Activated naive CD8-positive, alpha-beta T cell treated with anti-CD3 and anti-CD28 coated beads, Interleukin-2, amount 50 U/mL, for 24 hours (primary cell): ENCODE measurements at regions not wholly inside any gene's neighbourhood (a gene's known extent, or its start where the extent isn't known, plus 50 kb on each side); places are given as distances from the start of the nearest gene placed in this dataset.
"Not testable (repeated sequence)": the region's sequence is repeated elsewhere in the genome, so short reads cannot be mapped to it uniquely, and the experiment has no call there.

Experiments used
- ATAC-seq: fragments of 150-1000 bp; cut with Tn5 transposase; one replicate; pipeline ENCODE4 v1.10.0; 2021
- DNase-seq: peaks from one replicate; pipeline ENCODE4 v3.0.0; 2021
- H3K27ac Mint-ChIP-seq: one replicate; pipeline ENCODE4 v1.8.0; 2021; ENCODE audit warnings: mild to moderate bottlenecking, mixed read lengths
- H3K27me3 Mint-ChIP-seq: one replicate; pipeline ENCODE4 v1.8.0; 2021; ENCODE audit warnings: mixed read lengths
- H3K36me3 Mint-ChIP-seq: one replicate; pipeline ENCODE4 v1.8.0; 2021; ENCODE audit warnings: low read depth, mixed read lengths
- H3K4me1 Mint-ChIP-seq: one replicate; pipeline ENCODE4 v1.8.0; 2021; ENCODE audit warnings: mixed read lengths
- H3K4me3 Mint-ChIP-seq: one replicate; pipeline ENCODE4 v1.8.0; 2021; ENCODE audit warnings: mild to moderate bottlenecking, moderate library complexity, mixed read lengths
- H3K9me3 Mint-ChIP-seq: one replicate; pipeline ENCODE4 v1.8.0; 2021; ENCODE audit warnings: mixed read lengths

GRCh38 chr6:154637392-154637791 is 95.8 kb upstream of the SCAF8 start:
- Mint-ChIP-seq H3K36me3 (no peaks in the 10 kb centered on the region), H3K4me3 (no peak overlapping the region), H3K27ac (no peak overlapping the region), H3K4me1 (no peaks in the 10 kb centered on the region), H3K9me3 (peaks cover 3% of the 10 kb centered on the region), H3K27me3 (peaks cover 12% of the 10 kb centered on the region)
- DNase-seq (no peak), ATAC-seq (no peak)

GRCh38 chr6:154638369-154638768 is 94.8 kb upstream of the SCAF8 start:
- H3K4me3 Mint-ChIP-seq: no peak overlapping the region
- H3K9me3 Mint-ChIP-seq: peaks cover 3% of the 10 kb centered on the region
- H3K36me3 Mint-ChIP-seq: no peaks in the 10 kb centered on the region
- ATAC-seq (no peak), DNase-seq (no peak)
- peaks cover 10% of the 10 kb centered on the region for H3K27me3 Mint-ChIP-seq
- no peaks in the 10 kb centered on the region for H3K4me1 Mint-ChIP-seq
- H3K27ac Mint-ChIP-seq: no peak overlapping the region

- H3K4me1 Mint-ChIP-seq, H3K27ac Mint-ChIP-seq, ATAC-seq: not testable (repeated sequence)
Observed at GRCh38 chr6:154639196-154639595, 94.0 kb upstream of the SCAF8 start.

GRCh38 chr6:154648188-154648887 is 84.9 kb upstream of the SCAF8 start:
- H3K9me3 Mint-ChIP-seq: peaks cover 5% of the 10 kb centered on the region
- no peak overlapping the region for H3K4me3 Mint-ChIP-seq
- DNase-seq (no peak), ATAC-seq (no peak)
- H3K27ac Mint-ChIP-seq: no peak overlapping the region
- H3K4me1 Mint-ChIP-seq: no peaks in the 10 kb centered on the region
- peaks cover 8% of the 10 kb centered on the region for H3K27me3 Mint-ChIP-seq
- H3K36me3 Mint-ChIP-seq: no peaks in the 10 kb centered on the region

More at GRCh38 chr6:154639196-154639595, 94.0 kb upstream of the SCAF8 start:
- not testable (repeated sequence) for DNase-seq, H3K36me3 Mint-ChIP-seq, H3K4me3 Mint-ChIP-seq, H3K27me3 Mint-ChIP-seq, H3K9me3 Mint-ChIP-seq

- DNase-seq (no peak), ATAC-seq (no peak)
- H3K4me1 Mint-ChIP-seq: no peaks in the 10 kb centered on the region
- no peaks in the 10 kb centered on the region for H3K36me3 Mint-ChIP-seq
- H3K27me3 Mint-ChIP-seq: peaks cover 5% of the 10 kb centered on the region
- peaks cover 5% of the 10 kb centered on the region for H3K9me3 Mint-ChIP-seq
- H3K27ac Mint-ChIP-seq: no peak overlapping the region
- H3K4me3 Mint-ChIP-seq: no peak overlapping the region
Observed at GRCh38 chr6:154648888-154649205, 84.4 kb upstream of the SCAF8 start.

- peaks cover 5% of the 10 kb centered on the region for H3K9me3 Mint-ChIP-seq
- no peaks in the 10 kb centered on the region for H3K36me3 Mint-ChIP-seq
- ATAC-seq (no peak), DNase-seq (no peak)
- H3K27ac Mint-ChIP-seq: no peak overlapping the region
- H3K27me3 Mint-ChIP-seq: peaks cover 5% of the 10 kb centered on the region
- H3K4me1 Mint-ChIP-seq: no peaks in the 10 kb centered on the region
- H3K4me3 Mint-ChIP-seq: no peak overlapping the region
Observed at GRCh38 chr6:154649721-154650120, 83.5 kb upstream of the SCAF8 start.

GRCh38 chr6:154650351-154650750 is 82.9 kb upstream of the SCAF8 start:
- DNase-seq: no peak
- Mint-ChIP-seq H3K4me3 (no peak overlapping the region), H3K36me3 (no peaks in the 10 kb centered on the region), H3K9me3 (peaks cover 5% of the 10 kb centered on the region), H3K27ac (no peak overlapping the region), H3K27me3 (peaks cover 5% of the 10 kb centered on the region), H3K4me1 (no peaks in the 10 kb centered on the region)
- ATAC-seq: no peak

GRCh38 chr6:154651656-154652055 is 81.6 kb upstream of the SCAF8 start:
- Mint-ChIP-seq H3K9me3 (peaks cover 5% of the 10 kb centered on the region), H3K27me3 (peaks cover 5% of the 10 kb centered on the region), H3K4me1 (no peaks in the 10 kb centered on the region), H3K36me3 (no peaks in the 10 kb centered on the region), H3K4me3 (no peak overlapping the region), H3K27ac (no peak overlapping the region)
- no peak for DNase-seq
- no peak for ATAC-seq

GRCh38 chr6:154653385-154653784 is 79.8 kb upstream of the SCAF8 start:
- H3K27ac Mint-ChIP-seq: no peak overlapping the region
- H3K4me3 Mint-ChIP-seq: no peak overlapping the region
- DNase-seq (no peak), ATAC-seq (no peak)
- no peaks in the 10 kb centered on the region for H3K36me3 Mint-ChIP-seq
- H3K4me1 Mint-ChIP-seq: no peaks in the 10 kb centered on the region
- peaks cover 5% of the 10 kb centered on the region for H3K27me3 Mint-ChIP-seq
- peaks cover 5% of the 10 kb centered on the region for H3K9me3 Mint-ChIP-seq

- ATAC-seq (no peak), DNase-seq (no peak)
- H3K36me3 Mint-ChIP-seq: no peaks in the 10 kb centered on the region
- no peaks in the 10 kb centered on the region for H3K4me1 Mint-ChIP-seq
- peaks cover 5% of the 10 kb centered on the region for H3K9me3 Mint-ChIP-seq
- H3K27me3 Mint-ChIP-seq: peaks cover 5% of the 10 kb centered on the region
- no peak overlapping the region for H3K27ac Mint-ChIP-seq
- no peak overlapping the region for H3K4me3 Mint-ChIP-seq
Observed at GRCh38 chr6:154653853-154654252, 79.4 kb upstream of the SCAF8 start.

- H3K27me3 Mint-ChIP-seq: peaks cover 5% of the 10 kb centered on the region
- ATAC-seq: no peak
- no peak overlapping the region for H3K4me3 Mint-ChIP-seq
- no peaks in the 10 kb centered on the region for H3K36me3 Mint-ChIP-seq
- no peaks in the 10 kb centered on the region for H3K4me1 Mint-ChIP-seq
- no peaks in the 10 kb centered on the region for H3K9me3 Mint-ChIP-seq
- H3K27ac Mint-ChIP-seq: no peak overlapping the region
- no peak for DNase-seq
Observed at GRCh38 chr6:154656660-154657059, 76.6 kb upstream of the SCAF8 start.

GRCh38 chr6:154661768-154662167 is 71.4 kb upstream of the SCAF8 start:
- DNase-seq: no peak
- Mint-ChIP-seq H3K9me3 (no peaks in the 10 kb centered on the region), H3K4me3 (no peak overlapping the region), H3K4me1 (no peaks in the 10 kb centered on the region), H3K27ac (no peak overlapping the region), H3K27me3 (peaks cover 7% of the 10 kb centered on the region), H3K36me3 (no peaks in the 10 kb centered on the region)
- no peak for ATAC-seq

- DNase-seq (no peak), ATAC-seq (no peak)
- no peak overlapping the region for H3K27ac Mint-ChIP-seq
- H3K36me3 Mint-ChIP-seq: no peaks in the 10 kb centered on the region
- H3K9me3 Mint-ChIP-seq: no peaks in the 10 kb centered on the region
- no peaks in the 10 kb centered on the region for H3K4me1 Mint-ChIP-seq
- H3K27me3 Mint-ChIP-seq: peaks cover 10% of the 10 kb centered on the region
- no peak overlapping the region for H3K4me3 Mint-ChIP-seq
Observed at GRCh38 chr6:154664287-154664686, 68.9 kb upstream of the SCAF8 start.

GRCh38 chr6:154668156-154668555 is 65.1 kb upstream of the SCAF8 start:
- H3K27ac Mint-ChIP-seq: no peak overlapping the region
- peaks cover 10% of the 10 kb centered on the region for H3K27me3 Mint-ChIP-seq
- H3K4me1 Mint-ChIP-seq: no peaks in the 10 kb centered on the region
- no peaks in the 10 kb centered on the region for H3K9me3 Mint-ChIP-seq
- H3K36me3 Mint-ChIP-seq: no peaks in the 10 kb centered on the region
- ATAC-seq: no peak
- DNase-seq: no peak
- H3K4me3 Mint-ChIP-seq: no peak overlapping the region

- Mint-ChIP-seq H3K36me3 (no peaks in the 10 kb centered on the region), H3K4me3 (no peak overlapping the region), H3K4me1 (peaks cover 2% of the 10 kb centered on the region), H3K27me3 (peaks cover 3% of the 10 kb centered on the region), H3K9me3 (no peaks in the 10 kb centered on the region), H3K27ac (no peak overlapping the region)
- DNase-seq (no peak), ATAC-seq (no peak)
Observed at GRCh38 chr6:154672086-154672485, 61.1 kb upstream of the SCAF8 start.

GRCh38 chr6:154673919-154674318 is 59.3 kb upstream of the SCAF8 start:
- no peak for ATAC-seq
- no peak for DNase-seq
- H3K36me3 Mint-ChIP-seq: no peaks in the 10 kb centered on the region
- H3K4me3 Mint-ChIP-seq: no peak overlapping the region
- H3K27ac Mint-ChIP-seq: no peak overlapping the region
- no peaks in the 10 kb centered on the region for H3K9me3 Mint-ChIP-seq
- H3K27me3 Mint-ChIP-seq: no peaks in the 10 kb centered on the region
- peaks cover 2% of the 10 kb centered on the region for H3K4me1 Mint-ChIP-seq
